Ascending aorta (tissue), 2 donors: ENCODE measurements at regions not wholly inside any gene's neighbourhood (a gene's known extent, or its start where the extent isn't known, plus 50 kb on each side); places are given as distances from the start of the nearest gene placed in this dataset.

Experiments
- DNase-seq, 2 donors: peaks; one replicate each; pipeline ENCODE4 v3.0.0-alpha.2; 2019; ENCODE audit warnings: low spot score in 2 of 2
- H3K27ac ChIP-seq, 2 donors: fragments of 200-600 bp; sonication (generic); one replicate each; pipeline ENCODE4 v1.5.1; 2016 to 2017; ENCODE audit warnings: mild to moderate bottlenecking in 1 of 2
- H3K27me3 ChIP-seq: fragments of 200-600 bp; sonication (generic); one replicate; pipeline ENCODE4 v1.5.1; 2017
- H3K36me3 ChIP-seq, 2 donors: fragments of 200-600 bp; sonication (generic); one replicate each; pipeline ENCODE4 v1.5.1; 2016
- H3K4me1 ChIP-seq, 2 donors: fragments of 200-600 bp; sonication (generic); one replicate each; pipeline ENCODE4 v1.5.1; 2016 to 2017; ENCODE audit warnings: mild to moderate bottlenecking in 1 of 2
- H3K4me3 ChIP-seq, 2 donors: fragments of 200-600 bp; sonication (generic); one replicate each; pipeline ENCODE4 v1.5.1; 2016 to 2017; ENCODE audit warnings: mild to moderate bottlenecking in 1 of 2
- H3K9me3 ChIP-seq, 2 donors: fragments of 200-600 bp; sonication (generic); one replicate each; pipeline ENCODE4 v1.5.1; 2016
- intact Hi-C: fragments of 100-400 bp; cut with DNase I; formaldehyde crosslinking; loops from one replicate; pipeline ENCODE4 v1.15.1; 2023
- TF ChIP-seq, protein P1 (sequence below), 3 experiments: fragments of 200-600 bp in 2 of 3; fragments of 450-650 bp in 1 of 3; sonication (generic) in 2 of 3; IDR thresholded peaks; one replicate each; pipeline ENCODE4 v1.5.1; 2016 to 2019; ENCODE audit warnings: antibody characterized with exemption in 3 of 3, mild to moderate bottlenecking in 1 of 3, moderate library complexity in 1 of 3

DNA sequence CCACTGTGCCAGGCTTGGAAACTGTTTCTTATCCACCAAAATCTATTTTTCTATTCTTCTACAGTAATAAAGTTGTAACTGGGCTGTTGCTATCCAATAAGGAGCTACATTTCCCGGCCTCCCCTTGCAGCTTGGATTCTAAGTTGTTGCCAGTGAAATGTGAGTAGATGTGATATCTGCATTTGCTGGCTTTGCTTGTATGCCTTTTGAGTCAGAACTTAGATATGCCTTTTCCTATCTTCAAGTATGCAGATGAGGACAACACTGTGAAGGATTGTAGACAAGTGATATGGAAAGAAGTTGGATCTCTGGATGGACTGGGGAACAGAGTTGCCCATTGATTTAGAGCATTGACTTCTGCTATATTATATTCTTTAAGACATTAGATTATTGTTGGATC lies 236.9 kb downstream of the REEP3 start:
- no peaks in the 10 kb centered on the region for H3K9me3 ChIP-seq
- no peaks in the 10 kb centered on the region for H3K27me3 ChIP-seq
- TF ChIP-seq, protein P1, sequence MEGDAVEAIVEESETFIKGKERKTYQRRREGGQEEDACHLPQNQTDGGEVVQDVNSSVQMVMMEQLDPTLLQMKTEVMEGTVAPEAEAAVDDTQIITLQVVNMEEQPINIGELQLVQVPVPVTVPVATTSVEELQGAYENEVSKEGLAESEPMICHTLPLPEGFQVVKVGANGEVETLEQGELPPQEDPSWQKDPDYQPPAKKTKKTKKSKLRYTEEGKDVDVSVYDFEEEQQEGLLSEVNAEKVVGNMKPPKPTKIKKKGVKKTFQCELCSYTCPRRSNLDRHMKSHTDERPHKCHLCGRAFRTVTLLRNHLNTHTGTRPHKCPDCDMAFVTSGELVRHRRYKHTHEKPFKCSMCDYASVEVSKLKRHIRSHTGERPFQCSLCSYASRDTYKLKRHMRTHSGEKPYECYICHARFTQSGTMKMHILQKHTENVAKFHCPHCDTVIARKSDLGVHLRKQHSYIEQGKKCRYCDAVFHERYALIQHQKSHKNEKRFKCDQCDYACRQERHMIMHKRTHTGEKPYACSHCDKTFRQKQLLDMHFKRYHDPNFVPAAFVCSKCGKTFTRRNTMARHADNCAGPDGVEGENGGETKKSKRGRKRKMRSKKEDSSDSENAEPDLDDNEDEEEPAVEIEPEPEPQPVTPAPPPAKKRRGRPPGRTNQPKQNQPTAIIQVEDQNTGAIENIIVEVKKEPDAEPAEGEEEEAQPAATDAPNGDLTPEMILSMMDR (IDR thresholded peaks at IDR 0.05): no peak
- intact Hi-C loops: no loop called here
- H3K4me3 ChIP-seq: no peak overlapping the region
- DNase-seq: no peak
- H3K4me1 ChIP-seq: no peaks in the 10 kb centered on the region
- H3K27ac ChIP-seq: no peak overlapping the region
- H3K36me3 ChIP-seq: no peaks in the 10 kb centered on the region

DNA sequence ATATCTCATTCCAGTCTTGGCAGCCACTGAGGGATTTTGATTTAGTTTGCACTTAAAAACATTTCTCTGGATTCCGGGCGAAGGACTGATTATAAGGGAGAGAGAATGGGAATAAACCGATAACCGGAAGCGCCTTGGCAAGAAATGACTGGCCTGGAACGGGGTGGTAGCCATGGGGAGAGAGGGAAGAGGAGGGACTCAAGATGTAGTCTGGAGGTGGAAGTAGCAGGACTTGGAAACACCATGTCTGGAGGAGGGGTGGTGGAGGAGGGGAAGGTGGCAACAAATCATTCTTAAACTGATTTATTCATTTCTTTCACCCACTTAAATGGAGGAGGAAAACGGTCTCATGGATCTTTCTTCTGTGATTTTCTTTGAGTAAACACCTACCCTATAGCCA lies 238.1 kb downstream of the REEP3 start:
- H3K27me3 ChIP-seq: no peaks in the 10 kb centered on the region
- H3K4me1 ChIP-seq: no peaks in the 10 kb centered on the region
- H3K27ac ChIP-seq: no peak overlapping the region
- no peaks in the 10 kb centered on the region for H3K36me3 ChIP-seq
- no peaks in the 10 kb centered on the region for H3K9me3 ChIP-seq
- TF ChIP-seq, protein P1 (IDR thresholded peaks at IDR 0.05): no peak
- intact Hi-C loops: no loop called here
- no peak for DNase-seq
- no peak overlapping the region for H3K4me3 ChIP-seq

DNA sequence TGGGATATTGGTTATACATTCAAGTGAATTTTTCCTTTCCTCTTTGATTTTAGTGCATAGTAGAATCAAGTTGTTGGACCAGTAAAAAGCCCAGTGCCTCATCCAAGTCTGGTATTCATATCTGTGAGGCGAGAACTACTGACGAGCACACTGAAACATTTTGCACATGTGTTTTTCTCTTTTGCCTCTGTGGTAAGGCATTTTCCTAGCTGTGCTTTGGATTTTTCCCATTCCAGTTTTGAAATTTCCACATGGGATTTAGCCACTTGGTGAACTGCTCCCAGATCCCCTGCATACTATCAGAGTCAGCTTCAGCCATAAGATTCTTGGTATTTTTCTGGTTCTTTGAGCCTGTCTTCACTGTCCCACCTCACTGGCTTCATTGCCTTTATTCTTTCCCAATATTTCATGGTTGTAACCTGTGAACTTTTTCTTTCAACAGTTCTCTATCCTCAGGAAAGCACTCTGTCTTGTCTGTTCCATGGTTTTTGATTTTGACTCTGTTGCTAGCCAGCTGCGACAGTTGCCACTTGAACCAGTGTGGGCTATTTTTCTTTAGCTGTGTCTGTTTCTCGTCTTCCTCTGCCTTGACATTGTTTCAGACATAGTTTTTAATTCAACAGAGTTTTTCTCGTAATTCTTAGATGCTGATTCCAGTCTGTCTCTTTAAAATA lies 239.0 kb downstream of the REEP3 start:
- intact Hi-C loops: no loop called here

DNA sequence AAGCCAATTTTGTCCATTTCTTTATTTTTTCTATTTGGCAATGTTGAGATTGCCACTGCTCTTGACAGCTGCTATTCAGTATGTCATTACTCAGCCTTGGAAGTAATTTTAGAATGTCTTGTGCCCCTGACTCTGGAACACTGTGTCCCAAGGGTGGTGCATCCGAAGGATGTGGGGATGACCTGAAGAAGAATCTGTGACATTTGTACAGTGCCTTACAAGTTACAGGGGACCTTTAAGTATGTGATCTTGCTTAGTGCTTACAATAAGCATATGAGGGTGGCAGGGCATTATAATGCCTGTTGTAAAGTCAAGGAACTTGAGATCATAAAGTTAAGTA lies 239.5 kb downstream of the REEP3 start:
- no peaks in the 10 kb centered on the region for H3K27me3 ChIP-seq
- no peak overlapping the region for H3K4me3 ChIP-seq
- intact Hi-C loops: no loop called here
- no peak for DNase-seq
- no peaks in the 10 kb centered on the region for H3K9me3 ChIP-seq
- no peaks in the 10 kb centered on the region for H3K36me3 ChIP-seq
- TF ChIP-seq, protein P1 (IDR thresholded peaks at IDR 0.05): no peak
- no peaks in the 10 kb centered on the region for H3K4me1 ChIP-seq
- H3K27ac ChIP-seq: no peak overlapping the region

More for the DNA sequence above, 239.0 kb downstream of the REEP3 start:
- no peak overlapping the region for H3K27ac ChIP-seq
- no peaks in the 10 kb centered on the region for H3K9me3 ChIP-seq
- no peaks in the 10 kb centered on the region for H3K27me3 ChIP-seq
- TF ChIP-seq, protein P1 (IDR thresholded peaks at IDR 0.05): no peak
- no peaks in the 10 kb centered on the region for H3K4me1 ChIP-seq
- no peak overlapping the region for H3K4me3 ChIP-seq
- H3K36me3 ChIP-seq: no peaks in the 10 kb centered on the region
- no peak for DNase-seq

DNA sequence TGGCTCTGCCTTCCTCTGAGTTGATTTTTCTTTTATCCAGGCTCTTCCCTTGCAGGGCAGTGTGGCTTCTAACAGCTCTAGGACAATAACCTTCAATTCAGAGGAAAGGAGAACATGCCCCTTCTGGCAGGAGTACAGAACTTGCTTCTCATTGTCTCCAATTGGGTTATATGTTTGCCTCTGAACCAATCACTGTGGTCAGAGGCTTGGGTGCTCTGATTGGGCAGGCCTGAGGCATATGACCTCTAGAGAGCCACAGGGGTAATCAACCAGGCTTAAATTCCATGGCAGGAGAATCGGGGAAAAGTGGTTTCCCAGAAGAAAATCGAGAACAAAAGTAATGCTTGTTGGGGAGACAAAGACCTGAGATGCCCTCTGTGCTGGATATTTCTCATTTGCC lies 240.0 kb downstream of the REEP3 start:
- TF ChIP-seq, protein P1 (IDR thresholded peaks at IDR 0.05): no peak
- H3K4me3 ChIP-seq: no peak overlapping the region
- no peaks in the 10 kb centered on the region for H3K9me3 ChIP-seq
- no peak overlapping the region for H3K27ac ChIP-seq
- H3K36me3 ChIP-seq: no peaks in the 10 kb centered on the region
- no peaks in the 10 kb centered on the region for H3K27me3 ChIP-seq
- H3K4me1 ChIP-seq: no peaks in the 10 kb centered on the region
- DNase-seq: no peak
- intact Hi-C loops: no loop called here

DNA sequence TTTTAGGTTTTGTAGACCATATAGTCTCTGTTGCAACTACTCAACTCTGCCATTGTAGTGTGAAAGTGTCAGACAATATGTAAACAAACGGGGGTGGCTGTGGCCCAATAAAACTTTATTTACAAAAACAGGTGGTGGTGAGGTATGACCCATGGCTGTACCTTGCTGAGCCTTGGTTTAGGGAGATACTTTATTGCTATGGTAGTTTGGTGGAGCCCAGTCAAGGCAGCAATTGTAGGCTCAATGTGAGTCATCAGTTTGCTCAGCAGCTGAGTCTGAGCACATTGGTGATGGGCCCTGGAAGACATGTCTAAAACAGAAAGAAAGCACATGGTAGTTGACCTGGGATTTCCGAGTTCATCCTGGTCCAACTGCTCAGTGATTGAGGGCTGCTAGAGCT lies 242.5 kb downstream of the REEP3 start:
- intact Hi-C loops: no loop called here
- no peaks in the 10 kb centered on the region for H3K9me3 ChIP-seq
- H3K27ac ChIP-seq: no peak overlapping the region
- no peak for DNase-seq
- TF ChIP-seq, protein P1 (IDR thresholded peaks at IDR 0.05): no peak
- peaks cover 5 to 14% of the 10 kb centered on the region in 2 donors for H3K4me1 ChIP-seq
- no peaks in the 10 kb centered on the region for H3K27me3 ChIP-seq
- H3K4me3 ChIP-seq: no peak overlapping the region
- H3K36me3 ChIP-seq: no peaks in the 10 kb centered on the region
